ENCODE measurements at regions not wholly inside any gene's neighbourhood (a gene's known extent, or its start where the extent isn't known, plus 50 kb on each side); places are given as distances from the start of the nearest gene placed in this dataset.

DNA sequence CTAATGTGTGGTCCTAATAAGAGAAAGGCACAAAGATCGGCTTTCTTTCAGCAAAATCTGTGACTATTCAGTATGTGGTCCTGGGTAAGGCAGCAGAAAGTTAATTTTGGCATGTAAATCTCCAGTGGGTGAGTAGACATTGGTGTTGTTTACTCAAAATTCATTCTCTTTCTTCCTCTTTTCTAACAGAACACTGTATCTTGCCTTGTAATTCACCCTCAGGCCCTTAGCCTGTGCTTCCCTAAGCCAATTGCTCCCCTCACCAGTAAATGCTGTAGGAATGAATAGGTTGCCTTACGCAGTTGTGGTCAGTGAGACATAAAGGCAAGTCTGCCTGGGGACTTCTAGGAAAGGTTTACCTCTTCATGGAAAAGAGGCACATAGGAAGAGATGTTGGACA is 49.9 kb upstream of the PDE3B start:
- H3K36me3 Mint-ChIP-seq: peaks cover 82% of the 10 kb centered on the region
- CTCF ChIA-PET: no interaction called here
- H3K4me3 Mint-ChIP-seq: no peak overlapping the region
- no peaks in the 10 kb centered on the region for H3K27me3 Mint-ChIP-seq
- no peak overlapping the region for H3K27ac Mint-ChIP-seq
- peaks cover 29% of the 10 kb centered on the region for H3K4me1 Mint-ChIP-seq
- DNase-seq: no peak
- H3K9me3 Mint-ChIP-seq: peaks cover 54% of the 10 kb centered on the region

Measured in activated naive CD4-positive, alpha-beta T cell treated with anti-CD3 and anti-CD28 coated beads, Interleukin-2, amount 10 ng/mL, durations not matched to agents 7 days and 5 days (primary cell).